HG02870 (cell line): ENCODE measurements at regions not wholly inside any gene's neighbourhood (a gene's known extent, or its start where the extent isn't known, plus 50 kb on each side); places are given as distances from the start of the nearest gene placed in this dataset.

Experiments
- ATAC-seq: cut with Tn5 transposase; IDR thresholded peaks from one replicate; pipeline ENCODE4 v1.9.1; 2021; ENCODE audit warnings: mild to moderate bottlenecking, moderate library complexity; ENCODE audit not compliant: unreplicated experiment

DNA sequence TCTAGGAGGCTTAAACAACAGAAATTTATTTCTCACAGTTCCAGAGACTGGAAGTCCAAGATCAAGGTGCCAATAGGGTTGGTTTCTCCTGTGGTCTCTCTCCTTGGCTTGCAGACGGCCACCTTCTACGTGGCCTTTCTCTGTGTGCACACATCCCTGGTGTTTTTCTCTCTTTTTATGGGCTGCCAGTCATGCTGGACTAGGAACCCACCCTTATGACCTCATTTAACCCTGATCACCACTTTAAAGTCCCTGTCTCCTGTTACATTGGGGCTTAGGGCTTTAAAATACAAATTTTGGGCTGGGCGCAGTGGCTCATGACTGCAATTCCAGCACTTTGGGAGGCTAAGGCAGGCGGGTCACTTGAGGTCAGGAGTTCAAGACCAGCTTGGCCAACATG is 157.1 kb downstream of the TLE1 start:
- ATAC-seq: no peak

DNA sequence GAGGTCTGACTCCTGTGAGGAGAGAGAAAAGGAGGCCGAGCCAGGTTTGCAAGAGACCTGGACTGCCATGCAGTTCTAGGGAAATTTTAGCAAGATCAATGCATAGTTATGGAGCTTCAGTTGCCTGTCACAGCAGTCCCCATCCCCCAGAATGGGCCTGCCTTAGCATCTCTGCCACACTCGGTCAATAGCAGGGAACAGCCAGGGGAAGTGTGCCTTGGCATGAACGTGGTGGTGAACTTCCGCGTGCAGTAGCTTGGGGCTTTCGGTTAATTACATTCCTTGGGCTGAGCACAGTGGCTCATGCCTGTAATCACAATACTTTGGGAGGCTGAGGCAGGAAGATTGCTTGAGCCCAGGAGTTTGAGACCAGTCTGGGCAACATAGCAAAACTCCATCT is 157.8 kb downstream of the TLE1 start:
- ATAC-seq: no peak

DNA sequence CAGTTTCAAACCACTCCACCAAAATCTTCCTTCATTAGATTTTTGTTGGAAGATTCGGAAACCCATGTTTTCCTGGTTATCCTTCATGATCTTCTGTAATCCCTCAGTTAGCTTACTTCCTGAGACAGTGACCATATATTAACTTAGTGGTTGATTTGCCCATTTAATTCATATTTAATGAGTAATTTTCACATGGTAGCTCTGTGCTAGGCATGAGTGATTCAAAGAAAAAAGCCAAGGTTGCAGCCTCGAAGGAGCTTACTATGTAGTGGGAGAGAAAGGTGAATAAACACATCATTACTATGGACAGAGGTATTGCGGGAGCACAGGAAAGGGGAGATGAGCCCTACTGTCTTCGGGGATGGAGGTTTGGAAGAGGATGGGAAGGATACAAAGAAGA is 158.5 kb downstream of the TLE1 start:
- no peak for ATAC-seq

DNA sequence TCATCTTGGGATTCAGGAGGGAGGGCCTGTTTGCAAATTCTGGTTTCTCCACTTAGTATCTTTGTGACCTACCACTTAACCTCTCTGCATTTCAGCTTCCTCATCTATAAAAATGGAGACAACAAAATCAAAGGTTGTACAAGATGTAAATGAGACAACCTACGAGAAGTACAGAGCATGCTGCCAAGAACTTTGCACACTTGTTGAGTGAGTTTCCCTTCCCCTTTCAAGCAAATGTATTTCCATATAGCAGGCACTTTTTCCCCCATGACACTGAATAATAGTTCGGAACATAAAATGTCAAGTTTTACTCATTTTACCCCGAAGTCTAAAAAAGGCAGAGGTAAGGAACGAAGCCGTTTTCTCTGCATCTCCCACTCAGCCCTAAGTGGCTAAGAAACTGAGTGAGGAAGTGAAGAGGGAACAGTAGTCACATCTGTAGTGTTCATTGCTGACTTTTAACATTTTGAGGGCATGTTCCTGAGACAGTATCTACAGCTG is 159.0 kb downstream of the TLE1 start:
- no peak for ATAC-seq

DNA sequence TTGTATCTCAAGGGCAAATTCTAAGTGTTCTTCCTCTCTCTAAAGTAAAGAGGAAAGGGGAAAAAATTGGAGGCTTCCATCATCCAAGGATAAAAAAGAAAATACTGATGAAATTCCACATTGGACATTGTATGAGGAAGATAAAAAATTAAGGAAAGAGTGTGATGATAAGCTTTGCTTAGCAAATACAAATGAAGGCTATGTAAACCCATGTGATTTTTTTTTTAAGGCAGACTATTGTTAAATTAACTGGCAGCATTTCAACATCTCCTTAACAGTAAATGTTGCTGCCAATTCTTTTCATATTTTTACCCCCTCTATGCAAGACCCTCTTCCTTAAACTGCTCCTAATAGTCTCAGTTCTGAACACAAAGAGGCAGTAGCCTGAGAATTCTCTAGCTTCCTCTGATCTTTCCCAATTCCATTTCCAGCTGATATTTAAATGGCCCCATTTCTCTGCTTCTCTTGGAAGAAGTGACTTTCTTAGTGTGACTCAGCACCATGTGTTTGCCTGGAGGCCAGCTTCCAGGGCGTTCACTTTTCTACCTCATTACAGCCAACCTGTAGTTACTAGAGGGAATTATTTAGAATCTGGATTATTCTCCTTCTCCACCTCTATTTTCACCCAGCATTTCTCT is 159.7 kb downstream of the TLE1 start:
- no peak for ATAC-seq

DNA sequence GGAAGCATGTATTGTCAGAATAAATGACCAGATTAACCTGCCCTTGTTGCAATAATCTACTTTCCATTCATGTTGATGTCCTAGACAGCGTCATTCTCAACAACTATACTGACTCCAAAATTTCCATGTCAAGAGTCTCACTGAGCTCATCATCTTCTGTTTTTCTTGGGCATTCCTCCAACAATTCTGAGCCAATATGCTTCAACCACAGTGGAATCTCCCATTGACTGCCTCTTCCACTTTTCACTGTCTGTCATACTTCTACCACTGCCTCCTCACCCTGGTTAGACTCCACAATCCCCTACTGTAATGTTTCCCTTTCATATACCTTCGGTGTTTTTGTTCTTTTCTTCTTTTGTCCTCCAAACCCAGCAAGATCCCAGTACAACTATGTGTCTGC is 162.8 kb downstream of the TLE1 start:
- ATAC-seq: no peak

DNA sequence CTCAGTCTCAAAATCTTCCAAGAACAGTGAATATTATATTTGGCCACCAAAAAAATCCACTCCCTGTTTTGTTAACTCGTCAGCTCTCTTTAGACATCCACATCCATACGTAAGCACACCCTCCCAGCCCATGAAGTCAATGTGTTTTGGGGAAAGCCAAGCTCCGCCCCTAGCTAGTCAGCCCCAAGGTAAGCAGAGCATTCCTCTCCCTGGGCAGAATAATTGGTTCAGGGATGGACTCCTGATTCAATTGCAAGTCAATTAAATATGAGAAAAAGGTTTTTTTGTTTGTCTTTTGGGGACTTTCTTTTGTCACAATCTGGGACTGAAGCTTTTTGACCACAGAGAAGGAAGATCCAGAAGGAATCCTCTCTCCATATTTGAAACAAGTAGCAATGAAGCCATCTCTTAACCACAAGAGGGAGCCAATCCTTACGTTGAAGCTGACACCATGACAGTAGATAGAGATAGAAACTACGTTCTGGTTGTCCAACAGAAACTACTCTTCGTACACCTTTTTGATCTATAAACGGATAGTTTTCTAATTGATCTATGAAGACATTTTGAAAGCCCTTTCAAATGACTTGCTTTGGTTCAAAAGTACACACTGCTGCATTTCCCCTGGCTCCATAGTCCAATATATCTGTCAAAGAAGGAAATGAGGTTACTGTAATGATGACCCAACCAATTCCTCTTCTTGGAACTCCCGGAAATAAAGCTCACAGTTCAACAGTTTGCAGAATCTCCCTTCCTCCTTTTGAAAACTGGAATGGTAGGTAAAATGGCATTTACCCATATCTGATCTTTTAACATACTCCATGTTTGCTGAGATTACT is 166.4 kb downstream of the TLE1 start:
- ATAC-seq: peak; percentile 55

DNA sequence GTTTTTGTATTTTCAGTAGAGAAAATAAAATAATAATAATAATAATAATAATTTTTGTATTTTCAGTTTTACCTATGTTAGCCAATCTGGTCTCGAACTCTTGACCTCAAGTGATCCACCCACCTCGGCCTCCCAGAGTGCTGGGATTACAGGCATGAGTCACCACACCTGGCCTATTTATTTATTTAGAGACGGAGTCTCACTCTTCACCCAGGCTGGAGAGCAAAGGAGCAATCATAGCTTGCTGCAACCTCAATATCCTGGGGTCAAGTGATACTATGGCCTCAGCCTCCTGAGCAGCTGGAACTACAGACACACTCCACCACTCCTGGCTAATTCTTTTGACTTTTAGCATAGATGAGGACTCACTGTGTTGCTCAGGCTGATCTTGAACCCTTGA is 167.5 kb downstream of the TLE1 start:
- ATAC-seq: no peak

DNA sequence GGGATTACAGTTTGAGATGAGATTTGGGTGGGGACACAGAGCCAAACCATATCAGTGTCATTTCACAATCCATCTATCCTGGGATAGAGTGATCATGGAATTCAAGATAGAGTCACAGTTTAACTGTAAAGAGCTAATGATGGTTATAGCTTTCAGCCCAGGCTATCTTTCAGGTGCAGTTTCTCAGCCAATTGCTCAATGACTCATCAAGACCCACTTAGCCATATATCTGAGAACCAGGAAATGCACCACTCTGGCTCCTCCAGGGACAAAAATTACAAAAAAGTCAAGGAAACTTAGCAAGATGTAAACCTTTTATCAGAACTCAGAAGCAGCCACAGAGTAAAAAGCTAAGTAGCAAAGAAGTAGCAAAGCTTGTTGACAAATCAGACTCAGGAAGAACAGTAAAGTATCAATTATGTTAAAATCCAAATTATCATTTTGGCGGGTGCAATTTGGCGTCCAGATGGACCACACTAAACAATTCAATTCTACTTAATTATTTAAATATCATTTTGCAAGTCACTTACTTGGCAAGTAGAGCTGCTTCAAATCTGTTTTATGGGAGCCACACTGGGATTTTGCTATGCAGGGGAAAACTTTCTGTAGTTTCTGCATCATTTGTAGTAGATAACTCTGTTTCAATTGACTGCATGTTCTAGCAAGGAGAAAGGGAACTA is 169.4 kb downstream of the TLE1 start:
- no peak for ATAC-seq

DNA sequence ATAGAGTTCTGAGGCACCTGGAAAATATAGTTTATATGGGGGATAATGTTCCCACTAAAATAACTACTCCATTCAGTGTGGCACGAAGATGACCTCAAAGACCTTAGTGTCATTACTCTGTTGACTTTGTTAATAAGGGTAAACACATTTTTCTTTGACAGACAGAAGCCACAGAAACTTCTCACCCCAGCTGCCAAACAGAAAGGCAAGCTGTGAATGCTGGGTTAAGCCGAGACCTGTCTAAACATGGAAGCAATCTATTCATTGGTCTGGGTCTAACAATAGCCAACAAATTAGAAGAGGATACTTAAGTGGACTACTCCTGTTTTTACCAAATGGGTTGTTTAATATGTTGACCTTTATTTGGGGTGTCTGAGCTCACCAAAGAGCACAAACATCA is 171.4 kb downstream of the TLE1 start:
- no peak for ATAC-seq

DNA sequence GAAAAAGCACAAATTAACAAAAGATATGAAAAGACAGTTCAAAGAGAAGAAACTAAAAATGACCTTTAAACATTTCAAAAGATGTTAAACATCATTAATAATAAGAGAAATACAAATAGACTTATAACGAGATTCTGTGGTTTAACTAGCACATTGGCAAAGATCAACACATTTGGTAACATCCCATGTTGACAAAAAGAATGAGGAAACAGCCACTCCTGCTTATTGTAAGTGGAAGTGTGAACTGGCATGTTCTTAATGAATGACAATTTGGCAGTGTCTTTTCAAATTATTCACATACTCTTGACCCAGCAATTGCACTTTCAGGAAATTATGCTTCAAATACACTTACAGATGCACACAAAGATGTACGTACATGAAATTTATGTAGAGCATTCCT is 176.3 kb downstream of the TLE1 start:
- no peak for ATAC-seq

DNA sequence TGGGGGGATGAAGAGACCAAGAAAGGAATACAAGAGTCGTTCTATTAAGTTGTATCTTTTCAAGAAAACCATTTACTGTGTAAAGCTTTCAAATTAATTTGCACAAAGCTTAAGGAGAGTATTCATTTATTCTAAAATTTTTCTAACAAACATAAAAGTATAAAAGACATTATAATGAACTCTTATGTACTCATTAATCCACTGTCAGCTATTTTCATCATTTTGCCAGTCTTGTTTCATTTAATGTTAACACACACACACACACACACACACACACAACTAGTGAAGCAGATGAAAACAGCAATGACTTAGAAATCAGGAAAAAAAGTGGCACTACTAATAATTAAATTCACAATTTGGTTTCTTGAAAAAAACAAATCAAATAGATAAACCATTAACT is 176.7 kb downstream of the TLE1 start:
- ATAC-seq: no peak

DNA sequence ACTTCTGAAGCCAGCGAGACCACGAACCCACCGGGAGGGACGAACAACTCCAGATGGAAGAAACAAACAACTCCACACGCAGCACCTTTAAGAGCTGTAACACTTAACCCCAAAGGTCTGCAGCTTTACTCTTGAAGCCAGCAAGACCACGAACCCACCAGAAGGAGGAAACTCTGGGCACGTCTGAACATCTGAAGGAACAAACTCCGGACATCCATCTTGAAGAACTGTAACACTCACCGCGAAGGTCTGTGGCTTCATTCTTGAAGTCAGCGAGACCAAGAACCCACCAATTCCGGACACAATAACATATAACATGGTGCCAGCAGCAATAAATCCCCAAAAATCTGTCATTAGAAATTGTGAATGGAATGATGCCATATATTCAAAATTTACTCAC is 180.9 kb downstream of the TLE1 start:
- ATAC-seq: no peak

DNA sequence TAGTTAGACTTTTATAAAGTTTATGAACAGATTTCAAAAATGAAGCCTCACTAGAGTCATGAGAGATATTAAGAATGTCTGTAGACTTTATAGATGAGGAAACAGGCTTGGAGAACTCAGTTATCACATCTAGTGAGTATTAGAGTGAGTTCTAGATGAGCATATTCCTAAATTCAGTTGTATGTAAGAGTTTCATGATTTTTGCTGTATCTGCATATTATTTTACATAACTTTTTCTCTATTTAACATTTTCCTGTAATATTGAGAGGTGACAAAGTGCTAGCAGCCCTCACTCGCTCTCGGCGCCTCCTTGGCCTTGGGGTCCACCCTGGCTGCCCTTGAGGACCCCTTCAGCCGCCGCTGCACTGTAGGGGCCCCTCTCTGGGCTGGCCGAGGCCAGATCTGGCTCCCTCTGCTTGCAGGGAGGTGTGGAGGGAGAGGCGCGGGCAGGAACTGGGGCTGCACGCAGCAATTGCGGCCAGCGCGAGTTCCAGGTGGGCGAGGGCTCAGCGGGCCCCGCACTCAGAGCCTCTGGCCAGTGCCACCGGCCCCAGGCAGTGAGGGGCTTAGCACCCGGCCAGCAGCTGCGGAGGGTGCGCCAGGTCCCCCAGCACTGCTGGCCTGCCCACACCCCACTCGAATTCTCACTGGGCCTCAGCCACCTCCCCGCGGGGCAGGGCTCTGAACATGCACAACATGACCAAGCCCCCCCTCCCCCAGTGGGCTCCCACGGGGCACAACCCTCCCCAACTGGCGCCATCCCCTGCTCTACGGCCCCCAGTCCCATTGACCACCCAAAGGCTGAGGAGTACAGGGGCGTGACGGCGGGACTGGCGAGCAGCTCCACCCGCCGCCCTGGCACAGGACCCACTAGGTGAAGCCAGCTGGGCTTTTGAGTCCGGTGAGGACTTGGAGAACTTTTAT is 182.1 kb downstream of the TLE1 start:
- ATAC-seq: no peak

DNA sequence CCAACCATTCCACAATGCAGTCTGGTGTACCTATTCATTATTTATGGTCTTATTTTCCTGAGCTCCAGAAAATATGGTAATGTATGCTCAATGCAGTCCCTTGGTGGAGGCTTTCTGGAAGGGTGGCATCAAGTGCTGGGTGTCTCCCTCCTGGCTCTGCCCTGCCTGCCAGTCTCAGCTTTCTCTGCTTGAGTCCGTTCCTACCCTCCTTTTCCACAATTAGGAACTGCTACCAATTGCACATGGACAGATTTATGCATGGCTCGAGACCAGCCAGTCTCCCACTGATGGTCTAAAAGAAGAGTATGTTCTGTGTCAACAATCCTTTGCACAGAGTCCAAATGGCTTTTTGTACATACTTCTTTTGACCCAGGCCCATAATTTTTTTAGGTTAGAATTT is 189.8 kb downstream of the TLE1 start:
- no peak for ATAC-seq

DNA sequence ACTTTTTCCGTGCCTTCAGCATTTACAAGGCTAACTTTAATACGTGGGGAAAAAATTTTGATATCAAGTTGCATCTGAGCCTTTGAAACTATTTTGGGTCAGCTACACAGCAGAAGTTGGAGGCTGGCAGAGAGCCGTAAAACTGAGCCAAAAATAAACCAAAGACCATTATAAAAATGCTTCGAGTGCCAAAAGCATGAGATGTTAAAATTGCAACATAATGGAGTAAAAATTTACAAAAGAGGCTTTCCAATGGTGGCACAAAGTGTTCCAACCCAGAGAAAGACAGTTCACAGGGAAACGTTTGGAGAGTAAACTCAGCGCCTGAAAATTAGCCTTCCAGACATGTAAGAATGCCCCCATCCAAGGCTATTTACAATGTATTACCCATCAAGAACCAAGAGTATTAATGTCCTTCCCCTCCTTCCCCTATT is 190.3 kb downstream of the TLE1 start:
- ATAC-seq: no peak

DNA sequence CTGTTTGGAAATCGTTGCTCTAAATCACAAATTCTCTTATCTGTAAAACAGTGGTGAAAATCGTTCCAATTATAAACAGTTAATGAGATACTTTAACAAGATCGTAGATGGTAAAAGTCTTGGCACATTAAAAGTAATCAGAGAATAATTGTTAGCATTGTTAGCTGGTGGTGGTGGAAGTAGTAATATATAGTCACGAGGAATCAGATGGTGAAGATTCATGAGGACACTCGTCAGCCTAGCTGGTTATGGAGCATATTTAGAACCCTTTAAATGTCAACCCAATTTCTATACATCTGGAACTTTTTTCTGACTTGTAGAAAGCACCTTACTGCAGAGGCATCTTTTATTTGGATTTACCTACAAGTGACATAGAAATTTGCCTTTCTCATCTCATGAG is 190.8 kb downstream of the TLE1 start:
- ATAC-seq: no peak

DNA sequence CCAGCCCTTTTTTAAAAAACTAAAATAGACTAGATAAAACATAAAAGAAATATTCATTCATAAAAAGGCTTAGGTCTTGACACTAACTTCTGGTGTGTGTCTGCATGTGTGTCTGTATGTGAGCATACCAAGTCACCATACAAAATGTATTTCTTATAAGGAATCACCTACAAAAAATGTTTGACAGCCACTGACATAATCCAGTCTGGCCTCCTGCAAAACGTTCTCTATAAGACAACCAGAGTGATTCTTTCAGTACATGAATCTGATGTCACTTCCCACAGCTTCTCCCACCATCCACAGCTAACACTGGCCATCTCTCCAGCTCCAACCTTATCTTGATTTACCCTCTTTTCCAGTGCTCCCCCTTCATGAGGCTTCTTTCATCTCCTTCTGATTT is 192.3 kb downstream of the TLE1 start:
- no peak for ATAC-seq

DNA sequence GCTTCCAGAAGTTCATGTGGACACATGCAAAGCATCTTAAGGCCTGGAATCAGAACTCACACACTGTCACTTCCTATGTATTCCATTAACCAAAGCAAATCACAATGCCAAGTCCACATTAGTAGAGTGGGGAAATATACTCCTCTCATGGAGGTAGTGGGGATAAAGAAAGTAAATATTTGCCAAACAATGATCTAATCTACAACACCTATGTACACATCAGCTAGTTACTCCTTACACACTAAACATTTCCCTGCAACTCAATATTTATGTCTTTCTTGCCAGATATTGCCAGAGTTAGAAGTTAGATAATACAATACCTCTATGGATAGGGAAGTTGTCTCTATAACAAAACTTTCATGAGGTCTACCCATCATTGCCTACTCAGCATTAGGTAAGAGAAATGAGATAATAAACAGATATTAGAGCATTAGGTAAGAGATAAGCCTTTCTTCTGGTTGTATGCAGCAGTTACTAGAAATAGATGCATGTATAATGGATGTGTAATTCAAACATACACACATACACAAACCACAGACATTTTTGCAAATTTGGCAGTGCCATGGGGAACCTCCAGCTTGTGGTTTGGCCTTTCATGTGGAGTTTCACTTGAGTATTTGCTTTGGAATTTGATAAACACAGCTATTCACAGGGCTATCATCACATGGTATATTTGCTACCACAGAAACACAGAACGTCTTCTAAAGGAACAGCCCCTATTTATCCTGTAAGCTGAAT is 196.5 kb downstream of the TLE1 start:
- ATAC-seq: no peak
